GM18870 (cell line): ENCODE measurements at regions not wholly inside any gene's neighbourhood (a gene's known extent, or its start where the extent isn't known, plus 50 kb on each side); places are given as distances from the start of the nearest gene placed in this dataset.

Experiments used
- ATAC-seq: cut with Tn5 transposase; IDR thresholded peaks from one replicate; pipeline ENCODE4 v1.9.1; 2021; ENCODE audit warnings: moderate library complexity; ENCODE audit not compliant: unreplicated experiment

DNA sequence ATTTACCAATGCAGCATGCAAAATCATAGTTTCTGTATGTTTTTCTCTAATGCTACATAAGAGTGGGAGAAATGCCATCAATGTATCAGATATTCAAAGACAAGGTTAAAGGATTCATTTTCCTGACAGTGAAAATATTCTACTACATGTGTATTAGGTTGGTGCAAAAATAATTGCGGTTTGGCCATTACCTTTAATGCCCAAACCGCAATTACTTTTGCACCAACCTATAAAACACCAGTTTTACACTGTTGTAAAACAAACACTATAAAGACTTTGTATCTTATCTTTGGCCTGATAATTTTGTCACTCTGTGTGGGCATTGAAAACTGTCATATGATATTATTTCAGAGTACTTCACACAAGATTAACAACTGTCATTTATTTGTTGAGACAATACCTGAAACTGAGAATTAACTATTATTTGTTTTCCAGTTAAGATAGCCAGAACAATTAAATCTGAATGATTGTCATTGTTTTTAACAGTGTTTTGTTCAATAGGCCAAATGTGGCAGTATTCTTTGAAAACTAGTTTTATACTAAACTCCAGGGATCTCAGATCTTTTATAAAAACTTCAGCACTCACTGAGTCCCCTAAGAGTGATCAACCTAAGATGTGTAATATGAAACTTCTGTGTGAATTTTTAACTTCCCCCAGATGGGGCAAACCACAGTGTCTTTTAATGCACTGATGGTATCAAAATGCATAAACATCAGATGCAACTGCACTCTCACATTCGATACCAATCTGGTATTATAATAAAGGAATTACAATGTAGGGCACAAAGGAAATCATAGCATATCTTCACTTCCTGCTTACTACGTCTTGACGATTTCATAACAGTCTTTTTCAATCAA, 53.8 kb upstream of the FBN2 start:
- ATAC-seq, result no peak

- ATAC-seq, result no peak
Observed at GRCh38 chr5:128596071-128596470, 58.0 kb upstream of the FBN2 start.

GRCh38 chr5:128597156-128597555, 59.1 kb upstream of the FBN2 start:
- no peak for ATAC-seq

DNA sequence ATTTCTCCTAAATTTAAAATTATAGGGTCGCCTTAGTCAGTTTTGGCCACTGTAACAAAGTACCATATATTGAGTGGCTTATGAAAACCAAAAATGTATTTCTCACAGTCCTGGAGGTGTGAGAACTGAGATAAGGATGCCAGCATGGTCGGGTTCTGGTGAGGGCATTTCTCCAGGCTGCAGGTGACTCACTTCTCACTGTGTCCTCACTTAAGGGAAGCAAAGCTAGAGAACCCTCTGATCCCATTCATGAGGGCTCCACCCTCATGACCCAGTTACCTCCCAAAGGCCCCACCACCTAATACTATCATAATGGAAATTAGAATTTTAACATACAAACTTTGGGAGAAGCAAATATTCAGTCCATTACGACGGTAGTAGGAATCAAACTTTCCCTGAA, 75.1 kb upstream of the FBN2 start:
- ATAC-seq, result no peak

GRCh38 chr5:128613766-128614165, 75.7 kb upstream of the FBN2 start:
- no peak for ATAC-seq

DNA sequence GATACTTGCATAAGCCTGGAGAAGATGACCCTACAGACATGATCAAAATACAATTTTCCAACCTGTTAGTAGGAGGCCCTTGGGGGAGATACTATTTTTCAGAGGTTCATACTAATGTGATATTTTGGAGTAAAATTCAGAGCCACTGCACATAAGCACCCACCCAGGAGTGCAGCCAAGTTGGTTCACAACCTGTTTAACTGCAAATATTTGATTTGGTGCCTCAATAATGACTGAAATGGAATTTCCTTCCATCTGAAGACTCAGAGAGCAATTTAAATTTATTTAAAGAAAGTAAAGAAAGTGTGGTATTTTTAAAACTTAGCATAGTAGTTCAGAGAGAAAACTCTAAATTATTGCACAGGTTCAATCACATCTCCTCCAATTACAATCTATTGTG, 77.5 kb upstream of the FBN2 start:
- no peak for ATAC-seq

DNA sequence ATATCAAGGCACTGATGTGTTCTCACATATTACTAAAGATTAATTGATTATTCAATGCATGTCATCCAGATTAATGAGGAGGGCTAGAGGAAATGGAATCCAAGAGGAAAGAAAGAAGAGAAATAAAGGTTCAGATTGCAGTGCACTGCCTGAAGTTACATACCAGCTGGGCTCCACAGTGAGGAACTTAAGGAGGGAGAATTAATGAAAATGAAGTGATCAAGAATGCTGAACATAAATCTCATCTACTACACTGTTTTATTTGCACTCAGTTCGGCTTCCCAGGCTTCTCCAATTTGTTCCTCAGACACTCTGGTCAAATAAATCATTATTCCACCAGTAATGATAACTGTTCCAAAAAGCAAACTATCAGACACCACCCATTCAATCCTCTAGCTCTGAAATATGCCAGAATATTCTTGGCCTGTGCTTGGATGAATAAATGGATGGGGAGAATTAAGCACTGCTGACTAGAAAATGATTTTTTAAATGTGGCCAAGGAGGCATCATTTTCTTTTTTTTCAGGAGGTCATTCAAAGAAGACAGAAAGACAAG, 88.6 kb upstream of the FBN2 start:
- ATAC-seq, result no peak

- ATAC-seq, result no peak
Observed at GRCh38 chr5:128627939-128628338, 89.9 kb upstream of the FBN2 start.

DNA sequence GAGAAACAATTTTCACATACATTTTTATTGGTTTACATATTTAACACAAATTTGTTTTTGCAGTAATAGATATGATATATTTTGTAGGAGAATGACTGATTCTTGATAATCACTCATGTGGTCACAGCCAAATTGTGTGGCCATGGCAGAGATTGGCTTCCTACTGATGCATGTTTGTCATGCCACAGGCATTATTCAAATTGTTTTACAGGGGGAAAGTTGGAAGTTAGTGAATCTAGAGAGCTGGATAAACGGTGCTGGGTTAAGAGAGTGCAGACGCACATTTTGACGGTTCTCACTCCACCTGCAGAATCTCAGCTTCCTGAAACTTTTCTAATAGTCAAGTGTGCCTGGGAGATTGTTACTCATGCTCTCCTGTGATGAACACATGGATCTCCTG, 91.1 kb upstream of the FBN2 start:
- no peak for ATAC-seq

DNA sequence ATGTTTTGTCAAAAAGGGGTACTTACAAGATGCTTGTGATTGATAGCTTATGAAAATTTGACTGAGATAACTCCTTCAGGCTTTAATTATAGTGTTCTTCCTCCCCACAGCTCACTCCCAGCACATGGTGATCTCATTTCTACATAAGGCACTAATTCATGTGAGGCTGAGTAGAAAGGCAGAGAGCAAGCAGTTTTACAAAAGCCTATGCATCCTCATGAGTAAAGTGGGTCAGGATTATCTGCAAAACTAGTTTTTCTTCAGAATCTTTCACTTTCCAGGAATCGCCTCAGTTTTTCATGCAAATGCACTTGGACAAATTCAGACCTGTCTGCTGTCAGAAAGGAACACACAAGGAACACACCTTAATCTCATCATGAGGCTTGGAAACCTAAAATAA, 92.1 kb upstream of the FBN2 start:
- ATAC-seq, result no peak

GRCh38 chr5:128631771-128632170, 93.7 kb upstream of the FBN2 start:
- ATAC-seq, result no peak

GRCh38 chr5:128632264-128632663, 94.2 kb upstream of the FBN2 start:
- ATAC-seq, result no peak

DNA sequence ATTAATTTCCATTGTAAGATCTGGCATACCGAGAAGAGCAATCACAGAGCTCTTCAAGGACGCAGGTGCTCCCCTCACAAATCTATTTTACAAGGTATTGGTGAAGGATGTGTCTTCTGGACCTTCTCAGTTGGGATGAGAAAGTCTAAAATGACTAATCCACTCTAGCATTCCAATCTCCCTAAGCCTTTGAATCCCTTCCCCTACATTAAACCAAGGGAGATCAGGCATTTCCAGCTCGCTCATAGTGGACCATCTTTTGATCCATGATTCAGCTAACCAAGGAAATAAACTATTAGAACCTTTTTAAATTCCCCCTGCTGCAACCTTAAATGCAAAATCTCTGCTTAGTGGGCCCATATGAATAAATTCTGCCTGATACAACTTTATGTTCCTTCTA, 95.9 kb upstream of the FBN2 start:
- no peak for ATAC-seq

DNA sequence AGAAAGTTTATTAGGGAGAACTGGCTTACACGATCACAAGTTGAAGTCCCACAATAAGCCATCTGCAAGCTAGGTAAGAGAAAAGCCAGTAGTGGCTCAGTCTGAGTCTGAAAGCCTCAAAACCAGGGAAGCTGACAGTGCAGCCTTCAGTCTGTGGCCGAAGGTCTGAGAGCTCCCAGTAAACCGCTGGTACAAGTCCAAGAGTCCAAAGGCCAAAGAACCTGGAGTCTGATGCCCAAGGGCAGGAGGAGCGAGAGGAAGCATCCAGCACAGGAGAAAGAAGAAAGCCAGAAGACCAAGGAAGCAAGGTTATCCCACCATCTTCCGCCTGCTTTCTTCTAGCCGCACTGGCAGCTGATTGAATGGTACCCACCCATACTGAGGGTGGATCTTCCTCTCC, 97.3 kb upstream of the FBN2 start:
- ATAC-seq, result no peak

- ATAC-seq, result no peak
Observed at GRCh38 chr5:128636361-128636760, 98.3 kb upstream of the FBN2 start.

DNA sequence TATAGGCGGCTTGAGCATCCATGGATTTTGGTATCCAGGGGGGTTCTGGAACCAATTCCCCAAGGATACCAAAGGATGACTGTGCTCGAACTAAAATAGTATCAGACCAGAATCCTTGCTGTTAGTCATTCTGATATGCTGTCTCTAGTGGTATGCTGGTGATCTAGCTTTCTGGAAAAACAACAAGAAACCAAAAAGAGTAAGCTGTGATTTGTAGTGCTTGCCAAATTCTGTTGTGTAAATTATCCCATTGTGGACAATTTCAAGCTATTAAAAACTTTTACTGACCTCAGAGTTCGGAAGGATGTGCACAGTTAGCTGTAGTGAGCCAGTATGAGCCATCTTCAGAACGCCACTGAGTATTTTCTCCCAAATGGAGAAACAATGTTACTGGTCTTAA, 99.0 kb upstream of the FBN2 start:
- ATAC-seq, result no peak

DNA sequence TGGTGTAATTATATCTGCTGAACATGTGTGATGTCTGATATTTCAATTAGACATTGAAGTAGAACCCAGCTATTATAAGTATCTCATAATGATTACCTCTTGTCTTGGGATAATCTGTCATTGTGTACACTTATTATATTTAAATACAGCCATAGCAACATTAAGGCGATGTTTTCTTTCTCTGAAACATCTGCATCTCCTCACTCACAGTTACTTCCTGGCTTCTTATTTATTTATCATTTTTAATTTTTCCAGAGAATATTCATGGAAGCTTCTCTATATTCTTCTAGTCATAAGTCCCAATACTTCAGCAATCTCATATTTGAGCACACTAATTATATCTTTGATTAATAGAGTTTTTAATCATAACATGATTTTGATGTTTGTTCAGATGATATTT, 103.8 kb upstream of the FBN2 start:
- no peak for ATAC-seq

DNA sequence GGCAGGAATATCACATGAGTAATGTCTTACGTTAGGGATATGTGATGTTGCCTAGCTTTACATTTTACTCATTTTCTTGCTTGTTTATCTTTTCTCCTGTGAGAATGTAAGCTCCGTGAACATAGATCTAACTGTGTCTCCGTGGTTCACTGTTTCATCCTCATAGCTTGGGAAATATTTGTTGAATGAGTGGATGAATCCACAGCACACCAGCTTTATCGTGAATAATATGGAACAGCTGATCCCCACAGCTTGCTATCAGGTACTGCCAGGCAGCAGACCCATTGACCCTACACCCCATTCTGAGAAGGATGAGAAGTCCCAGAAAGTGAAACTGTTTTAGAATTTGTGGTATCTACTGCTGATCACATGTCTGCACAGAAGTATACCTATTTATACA, 106.8 kb upstream of the FBN2 start:
- no peak for ATAC-seq

GRCh38 chr5:128645581-128645980, 107.5 kb upstream of the FBN2 start:
- no peak for ATAC-seq

DNA sequence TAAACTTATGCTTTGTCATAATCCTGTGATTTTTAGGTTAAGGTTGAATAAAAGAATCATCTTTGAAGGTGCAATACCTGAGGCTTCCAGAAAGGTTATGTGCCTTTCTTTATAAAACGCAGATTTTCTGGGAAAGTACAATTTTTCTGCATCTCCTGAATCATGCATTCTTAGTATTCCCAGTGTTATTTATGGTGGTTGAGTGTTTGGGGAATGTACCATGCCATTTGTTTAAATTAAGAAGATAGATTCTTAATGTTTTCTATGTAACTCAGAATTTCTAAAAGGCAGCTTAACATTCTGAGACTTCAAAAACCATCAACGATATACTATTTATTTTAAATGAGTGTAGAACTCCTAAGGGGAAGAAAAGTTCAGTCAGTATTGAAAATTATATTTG, 108.1 kb upstream of the FBN2 start:
- no peak for ATAC-seq

DNA sequence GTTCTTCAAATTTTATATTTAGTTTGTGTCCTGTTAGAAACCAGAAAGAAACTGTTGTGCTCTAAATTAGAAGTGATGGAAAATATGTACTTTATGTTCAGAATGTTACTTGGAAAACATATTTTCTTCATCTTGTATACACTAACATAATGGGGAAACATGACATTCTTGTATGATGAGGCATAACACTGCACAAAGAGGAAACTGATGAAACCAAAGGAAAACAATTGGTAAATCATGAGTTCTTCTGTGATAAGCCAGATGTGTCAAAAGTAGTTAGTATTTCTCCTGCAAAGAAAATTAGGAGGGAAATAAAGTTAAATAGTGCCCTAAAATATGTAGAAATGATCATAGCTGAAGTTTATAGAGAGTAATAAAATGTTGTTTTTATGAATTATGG, 111.1 kb upstream of the FBN2 start:
- ATAC-seq, result no peak

DNA sequence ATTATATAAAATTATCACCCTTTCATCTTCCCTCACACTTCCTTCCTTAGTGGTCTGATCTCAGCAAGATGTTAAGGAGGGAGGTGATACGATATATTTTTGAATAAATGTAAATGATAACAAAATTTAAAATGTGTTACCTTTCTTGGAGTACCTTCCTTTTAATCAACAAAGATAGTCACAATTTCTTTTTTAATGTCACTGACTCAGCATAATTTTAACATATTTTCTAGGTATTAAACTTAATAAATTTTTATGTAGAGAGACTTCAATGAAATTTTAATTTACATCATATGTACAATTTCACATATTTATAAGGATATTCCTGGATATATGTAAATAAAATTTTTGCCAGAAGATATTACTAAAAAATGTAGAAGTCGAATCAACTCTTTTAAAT, 125.0 kb upstream of the FBN2 start:
- ATAC-seq, result no peak
